ENCODE measurements at regions not wholly inside any gene's neighbourhood (a gene's known extent, or its start where the extent isn't known, plus 50 kb on each side); places are given as distances from the start of the nearest gene placed in this dataset.

DNA sequence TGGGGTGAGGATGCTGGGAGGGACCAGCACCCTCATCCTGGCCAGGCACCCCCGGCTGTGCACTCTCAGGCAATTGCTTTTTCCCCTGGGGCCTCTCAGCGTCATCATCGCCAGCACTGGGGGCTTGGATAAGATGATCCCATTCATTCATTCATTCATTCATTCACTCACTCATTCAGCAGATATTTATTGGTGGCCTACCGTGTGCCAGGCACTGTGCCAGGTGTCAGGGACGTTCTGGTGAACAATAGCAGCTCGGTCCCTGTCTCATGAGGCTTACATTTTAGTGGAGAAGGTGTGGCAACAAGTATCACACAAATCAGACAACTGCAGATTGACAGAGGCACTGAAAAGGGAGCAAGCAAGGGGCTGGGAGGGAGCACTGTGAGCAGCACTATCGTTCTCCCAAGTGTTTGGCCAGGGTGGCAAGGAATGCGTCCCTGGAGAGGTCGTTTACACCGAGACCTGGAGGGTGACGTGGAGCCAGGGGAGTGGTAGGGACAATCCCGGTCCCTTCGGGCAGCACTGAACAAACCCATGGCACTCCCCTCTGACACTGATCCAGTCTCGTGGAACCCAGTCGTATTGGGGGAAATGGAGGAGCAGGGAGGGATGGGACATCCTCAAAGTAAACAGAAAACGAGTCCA is 124.1 kb downstream of the PAPOLA start:
- ATAC-seq (ENCODE audit: low read depth) (no peak), DNase-seq (no peak)
- Mint-ChIP-seq H3K4me1 (no peaks in the 10 kb centered on the region), H3K9me3 (ENCODE audit: insufficient read depth) (no peaks in the 10 kb centered on the region), H3K27me3 (peaks cover 18% of the 10 kb centered on the region), H3K4me3 (no peak overlapping the region), H3K27ac (no peak overlapping the region)
- TF ChIP-seq CTCF (IDR thresholded peaks at IDR 0.05): no peak
- TF ChIP-seq EZH2 (IDR thresholded peaks at IDR 0.05; ENCODE audit: borderline replicate concordance, insufficient read depth, low read depth, low read length, poor library complexity, severe bottlenecking): no peak
- intact Hi-C loops (cut with micrococcal nuclease): no loop called here
- no peaks in the 10 kb centered on the region for H3K4me1 ChIP-seq (ENCODE audit: control insufficient read depth in 2 of 2, insufficient read depth in 2 of 2, low read length in 2 of 2)
- ChIA-PET CTCF (no interaction called here), POLR2A (no interaction called here)
- peaks cover 0 to 6% (median 0%) of the 10 kb centered on the region in 4 experiments for H3K27me3 ChIP-seq (replicated peaks in 1 of 4; ENCODE audit: control extremely low read depth in 1 of 4, control insufficient read depth in 3 of 4, insufficient read depth in 4 of 4, low read length in 3 of 4)
- no peak overlapping the region for H3K4me3 ChIP-seq (ENCODE audit: control extremely low read depth in 1 of 5, extremely low read depth in 1 of 5, insufficient read depth in 1 of 5, low read depth in 2 of 5, low read length in 4 of 5)
- WGBS (ENCODE audit: insufficient coverage): 89% methylated on average over 15 of the region's 16 CpGs
- no peak overlapping the region for H3K27ac ChIP-seq (ENCODE audit: low read length in 2 of 2)
- H3K9ac ChIP-seq (ENCODE audit: low read length): no peak overlapping the region
- H3K4me2 ChIP-seq (replicated peaks; ENCODE audit: low read depth, low read length, poor library complexity, severe bottlenecking): no peak overlapping the region
- H3K79me2 ChIP-seq (ENCODE audit: control insufficient read depth, insufficient read depth, low read length): no peaks in the 10 kb centered on the region
- H2AFZ ChIP-seq (ENCODE audit: insufficient read depth, low read depth, low read length, poor library complexity, severe bottlenecking): no peak overlapping the region
- H3K36me3 ChIP-seq (replicated peaks in 1 of 2; ENCODE audit: control extremely low read depth in 1 of 2, control insufficient read depth in 1 of 2, extremely low read depth in 1 of 2, insufficient read depth in 2 of 2, low read length in 1 of 2): no peaks in the 10 kb centered on the region
- no peaks in the 10 kb centered on the region for H4K20me1 ChIP-seq (ENCODE audit: control insufficient read depth, insufficient read depth, low read length, poor library complexity, severe bottlenecking)
- peaks cover 0 to 10% (median 0%) of the 10 kb centered on the region in 3 donors for H3K9me3 ChIP-seq (ENCODE audit: control extremely low read depth in 1 of 3, control insufficient read depth in 2 of 3, insufficient read depth in 1 of 3, low read length in 2 of 3)

GRCh38 chr14:96626916-96627315 is 124.7 kb downstream of the PAPOLA start:
- no peak overlapping the region for H3K4me3 ChIP-seq (ENCODE audit: control extremely low read depth in 1 of 5, extremely low read depth in 1 of 5, insufficient read depth in 1 of 5, low read depth in 2 of 5, low read length in 4 of 5)
- no peak overlapping the region for H3K4me2 ChIP-seq (replicated peaks; ENCODE audit: low read depth, low read length, poor library complexity, severe bottlenecking)
- no peaks in the 10 kb centered on the region for H4K20me1 ChIP-seq (ENCODE audit: control insufficient read depth, insufficient read depth, low read length, poor library complexity, severe bottlenecking)
- no peaks in the 10 kb centered on the region for H3K79me2 ChIP-seq (ENCODE audit: control insufficient read depth, insufficient read depth, low read length)
- POLR2A ChIA-PET: no interaction called here
- ATAC-seq (ENCODE audit: low read depth) (no peak), DNase-seq (no peak)
- no peak overlapping the region for H3K9ac ChIP-seq (ENCODE audit: low read length)
- intact Hi-C loops (cut with micrococcal nuclease): no loop called here
- Mint-ChIP-seq H3K27me3 (peaks cover 18% of the 10 kb centered on the region), H3K4me1 (no peaks in the 10 kb centered on the region), H3K4me3 (no peak overlapping the region), H3K27ac (no peak overlapping the region), H3K9me3 (ENCODE audit: insufficient read depth) (no peaks in the 10 kb centered on the region)
- no peaks in the 10 kb centered on the region for H3K36me3 ChIP-seq (replicated peaks in 1 of 2; ENCODE audit: control extremely low read depth in 1 of 2, control insufficient read depth in 1 of 2, extremely low read depth in 1 of 2, insufficient read depth in 2 of 2, low read length in 1 of 2)
- CTCF ChIA-PET: no interaction called here
- 34% methylated on average over 7 of the region's 14 CpGs for WGBS (ENCODE audit: insufficient coverage)
- H3K27me3 ChIP-seq (replicated peaks in 1 of 4; ENCODE audit: control extremely low read depth in 1 of 4, control insufficient read depth in 3 of 4, insufficient read depth in 4 of 4, low read length in 3 of 4): peaks cover 0 to 6% (median 0%) of the 10 kb centered on the region in 4 experiments
- H2AFZ ChIP-seq (ENCODE audit: insufficient read depth, low read depth, low read length, poor library complexity, severe bottlenecking): no peak overlapping the region
- H3K4me1 ChIP-seq (ENCODE audit: control insufficient read depth in 2 of 2, insufficient read depth in 2 of 2, low read length in 2 of 2): no peaks in the 10 kb centered on the region
- no peak overlapping the region for H3K27ac ChIP-seq (ENCODE audit: low read length in 2 of 2)
- no peak for TF ChIP-seq EZH2 (IDR thresholded peaks at IDR 0.05; ENCODE audit: borderline replicate concordance, insufficient read depth, low read depth, low read length, poor library complexity, severe bottlenecking)
- TF ChIP-seq CTCF (IDR thresholded peaks at IDR 0.05): no peak
- H3K9me3 ChIP-seq (ENCODE audit: control extremely low read depth in 1 of 3, control insufficient read depth in 2 of 3, insufficient read depth in 1 of 3, low read length in 2 of 3): peaks cover 0 to 10% (median 0%) of the 10 kb centered on the region in 3 donors

All from B cell (primary cell).